GM12878 (cell line): ENCODE measurements at regions not wholly inside any gene's neighbourhood (a gene's known extent, or its start where the extent isn't known, plus 50 kb on each side); places are given as distances from the start of the nearest gene placed in this dataset.

Experiments used
- ATAC-seq: fragments of 200-7000 bp; cut with Tn5 transposase; 3 replicates; pipeline ENCODE4 v1.9.1; 2020; ENCODE audit warnings: mild to moderate bottlenecking, moderate library complexity
- BruUV-seq: library from RNA; stranded (reverse); fragments of 400-500 nt; replicated peaks from 2 replicates; lab custom pipeline; 2021; lab: Mats Ljungman, UMichigan
- CTCF ChIA-PET: fragments of 300-600 bp; sonication (Branson Sonifier 250); formaldehyde crosslinking; extraction: SDS; loops from one replicate; lab custom pipeline; 2021; ENCODE audit warnings: inconsistent platforms; lab: Yijun Ruan, JAX
- POLR2A ChIA-PET: fragments of 350-600 bp; formaldehyde crosslinking; extraction: SDS; loops from one replicate; lab custom pipeline; 2021; ENCODE audit warnings: inconsistent platforms; lab: Charles Lee
- RAD21 ChIA-PET: fragments of 300-600 bp; sonication (Branson Sonifier 250); formaldehyde crosslinking; loops from one replicate; lab custom pipeline; 2023; ENCODE audit warnings: antibody characterized with exemption; ENCODE audit not compliant: unreplicated experiment; lab: Charles Lee
- SMC1A ChIA-PET: fragments of 300-600 bp; sonication (Branson Sonifier 250); formaldehyde crosslinking; loops from one replicate; lab custom pipeline; 2023; ENCODE audit not compliant: unreplicated experiment, uncharacterized antibody; lab: Charles Lee
- DNase-seq: peaks from one replicate; pipeline ENCODE4 v3.0.0-alpha.2; 2011; ENCODE audit warnings: low read depth, low spot score
- FAIRE-seq: peaks from 3 replicates; lab custom pipeline; 2011; peaks lifted over from hg19 to GRCh38; lab: Jason Lieb, UNC
- H2AFZ ChIP-seq: 2 replicates; pipeline ENCODE4 v1.6.0; 2011; ENCODE audit warnings: low read depth, low read length, control low read depth; ENCODE audit not compliant: control insufficient read depth
- H3K27ac ChIP-seq: 2 replicates; pipeline ENCODE4 v1.5.1; 2011; ENCODE audit warnings: control low read depth; ENCODE audit not compliant: control insufficient read depth, insufficient read depth
- H3K27me3 ChIP-seq, 2 experiments: replicated peaks in 1 of 2; 2 replicates each; pipeline versions ENCODE4 v1.6.0 to v1.6.1; 2011; ENCODE audit warnings: low read length in 1 of 2; ENCODE audit not compliant: control insufficient read depth in 2 of 2, insufficient read depth in 2 of 2
- H3K36me3 ChIP-seq, 2 experiments: 2 replicates each; pipeline ENCODE4 v1.5.1; 2011; ENCODE audit warnings: low read length in 1 of 2; ENCODE audit not compliant: control insufficient read depth in 2 of 2, insufficient read depth in 2 of 2
- H3K4me1 ChIP-seq: 2 replicates; pipeline ENCODE4 v1.6.1; 2011; ENCODE audit warnings: mild to moderate bottlenecking, low read length, moderate library complexity, mixed read lengths; ENCODE audit not compliant: control insufficient read depth, insufficient read depth
- H3K4me2 ChIP-seq: 2 replicates; pipeline ENCODE4 v1.6.0; 2011; ENCODE audit warnings: control low read depth; ENCODE audit not compliant: control insufficient read depth, insufficient read depth
- H3K4me3 ChIP-seq: fragments of 200-600 bp; sonication (generic); 2 replicates; pipeline ENCODE4 v1.5.1; 2016
- H3K79me2 ChIP-seq: 2 replicates; pipeline ENCODE4 v1.6.0; 2011; ENCODE audit warnings: low read length; ENCODE audit not compliant: control insufficient read depth, insufficient read depth
- H3K9ac ChIP-seq: 2 replicates; pipeline ENCODE4 v1.8.0; 2011; ENCODE audit warnings: low read length, control low read depth, mixed read lengths; ENCODE audit not compliant: control insufficient read depth, insufficient read depth
- H3K9me3 ChIP-seq: replicated peaks from 3 replicates; pipeline ENCODE4 v1.5.1; 2011; ENCODE audit warnings: mild to moderate bottlenecking, low read length; ENCODE audit not compliant: control insufficient read depth, insufficient read depth
- H4K20me1 ChIP-seq: 2 replicates; pipeline ENCODE4 v1.6.0; 2011; ENCODE audit not compliant: control insufficient read depth, insufficient read depth
- CEBPZ ChIP-seq: fragments of 150-350 bp; IDR thresholded peaks from 2 replicates; pipeline ENCODE4 v1.6.1; 2016; ENCODE audit warnings: low read depth, low read length
- MEF2A ChIP-seq: IDR thresholded peaks from 2 replicates; pipeline ENCODE4 v1.6.1; 2011; ENCODE audit warnings: low read depth, mild to moderate bottlenecking, low read length, moderate library complexity; ENCODE audit not compliant: insufficient read depth
- MEF2B ChIP-seq: fragments of 450-650 bp; IDR thresholded peaks from 2 replicates; pipeline ENCODE4 v1.6.1; 2018; ENCODE audit warnings: mild to moderate bottlenecking, moderate library complexity; ENCODE audit not compliant: partially characterized antibody, poor library complexity, severe bottlenecking
- PBX3 ChIP-seq: IDR thresholded peaks from 2 replicates; pipeline ENCODE4 v1.6.1; 2011; ENCODE audit warnings: mild to moderate bottlenecking, low read depth, low read length, moderate library complexity; ENCODE audit not compliant: insufficient replicate concordance
- YY1 ChIP-seq: IDR thresholded peaks from 2 replicates; pipeline ENCODE4 v1.6.1; 2011; ENCODE audit warnings: low read depth, mild to moderate bottlenecking, low read length
- WGBS: methylation state at CpG from one replicate; pipeline ENCODE4 v1.1.6; 2016; ENCODE audit warnings: low lambda C conversion rate; ENCODE audit not compliant: insufficient replicate concordance, insufficient coverage; ENCODE audit errors: missing lambda C conversion rate; 5-methylcytosine and 5-hydroxymethylcytosine counted together
- in situ Hi-C: fragments of 300-500 bp; cut with MboI; formaldehyde crosslinking; loops from 9 replicates; pipeline ENCODE4 v1.14.3; 2018; ENCODE audit warnings: mixed read lengths
- intact Hi-C: fragments of 100-400 bp; cut with micrococcal nuclease; formaldehyde crosslinking; loops from one replicate; pipeline ENCODE4 v1.14.2; 2022; ENCODE audit not compliant: unreplicated experiment

- H3K4me2 ChIP-seq: no peak overlapping the region
- no TSS peak for BruUV-seq
- H3K4me3 ChIP-seq: no peak overlapping the region
- no peaks in the 10 kb centered on the region for H3K4me1 ChIP-seq
- H3K9me3 ChIP-seq: no peaks in the 10 kb centered on the region
- ATAC-seq (no peak), FAIRE-seq (no peak), DNase-seq (no peak)
- ChIA-PET RAD21 (no interaction called here), POLR2A (no interaction called here), SMC1A (no interaction called here), CTCF (no interaction called here)
- in situ Hi-C loops: no loop called here
- WGBS: 69% methylated on average over 1 of the region's 1 CpG
- intact Hi-C loops: no loop called here
- H3K27ac ChIP-seq: no peak overlapping the region
- H4K20me1 ChIP-seq: no peaks in the 10 kb centered on the region
- H3K36me3 ChIP-seq: no peaks in the 10 kb centered on the region
- no peaks in the 10 kb centered on the region for H3K27me3 ChIP-seq
- TF ChIP-seq YY1 (no peak), PBX3 (no peak), MEF2B (no peak), MEF2A (no peak), CEBPZ (no peak)
- H3K79me2 ChIP-seq: no peaks in the 10 kb centered on the region
- H3K9ac ChIP-seq: no peak overlapping the region
- no peak overlapping the region for H2AFZ ChIP-seq
Observed at GRCh38 chr12:86660488-86661147, 404.4 kb upstream of the MGAT4C start.
